MM.1S (cell line): ENCODE measurements at regions not wholly inside any gene's neighbourhood (a gene's known extent, or its start where the extent isn't known, plus 50 kb on each side); places are given as distances from the start of the nearest gene placed in this dataset.

Experiments
- EZH2 ChIP-seq: fragments of 300-600 bp; sonication (generic); optimal IDR thresholded peaks from 2 replicates; pipeline ENCODE3; 2017; ENCODE audit warnings: low read depth, mild to moderate bottlenecking, antibody characterized with exemption, low read length, mixed read lengths
- TF ChIP-seq, protein P1 (sequence below): fragments of 300-600 bp; sonication (generic); IDR thresholded peaks from 2 replicates; pipeline ENCODE4 v1.5.1; 2016; ENCODE audit warnings: antibody characterized with exemption, low read length, mixed read lengths

- TF ChIP-seq, protein P1, sequence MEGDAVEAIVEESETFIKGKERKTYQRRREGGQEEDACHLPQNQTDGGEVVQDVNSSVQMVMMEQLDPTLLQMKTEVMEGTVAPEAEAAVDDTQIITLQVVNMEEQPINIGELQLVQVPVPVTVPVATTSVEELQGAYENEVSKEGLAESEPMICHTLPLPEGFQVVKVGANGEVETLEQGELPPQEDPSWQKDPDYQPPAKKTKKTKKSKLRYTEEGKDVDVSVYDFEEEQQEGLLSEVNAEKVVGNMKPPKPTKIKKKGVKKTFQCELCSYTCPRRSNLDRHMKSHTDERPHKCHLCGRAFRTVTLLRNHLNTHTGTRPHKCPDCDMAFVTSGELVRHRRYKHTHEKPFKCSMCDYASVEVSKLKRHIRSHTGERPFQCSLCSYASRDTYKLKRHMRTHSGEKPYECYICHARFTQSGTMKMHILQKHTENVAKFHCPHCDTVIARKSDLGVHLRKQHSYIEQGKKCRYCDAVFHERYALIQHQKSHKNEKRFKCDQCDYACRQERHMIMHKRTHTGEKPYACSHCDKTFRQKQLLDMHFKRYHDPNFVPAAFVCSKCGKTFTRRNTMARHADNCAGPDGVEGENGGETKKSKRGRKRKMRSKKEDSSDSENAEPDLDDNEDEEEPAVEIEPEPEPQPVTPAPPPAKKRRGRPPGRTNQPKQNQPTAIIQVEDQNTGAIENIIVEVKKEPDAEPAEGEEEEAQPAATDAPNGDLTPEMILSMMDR, result no peak
- no peak for TF ChIP-seq EZH2
These were observed 949.7 kb upstream of the SLITRK1 start for GRCh38 chr13:84831666-84832657.
